Breast epithelium (tissue), 4 donors: ENCODE measurements at regions not wholly inside any gene's neighbourhood (a gene's known extent, or its start where the extent isn't known, plus 50 kb on each side); places are given as distances from the start of the nearest gene placed in this dataset.
A peak's percentile ranks its signal among the peaks of the same experiment; 100 is the strongest.

Experiments used
- DNase-seq, 2 donors: peaks; one replicate each; pipeline ENCODE4 v3.0.0-alpha.2; 2019; ENCODE audit warnings: low spot score in 2 of 2
- H3K27ac ChIP-seq, 2 donors: fragments of 200-600 bp; sonication (generic) in 1 of 2; one replicate each; pipeline ENCODE4 v1.5.1; 2016 to 2019; ENCODE audit warnings: mild to moderate bottlenecking in 1 of 2
- H3K27me3 ChIP-seq, 2 donors: fragments of 200-600 bp; sonication (generic) in 1 of 2; one replicate each; pipeline versions ENCODE4 v1.5.1 to v1.6.0; 2017 to 2019; ENCODE audit warnings: control low read depth in 1 of 2, mild to moderate bottlenecking in 1 of 2
- H3K36me3 ChIP-seq: fragments of 200-600 bp; one replicate; pipeline ENCODE4 v1.5.1; 2019
- H3K4me1 ChIP-seq, 2 donors: fragments of 200-600 bp; sonication (generic); one replicate each; pipeline ENCODE4 v1.5.1; 2016 to 2019; ENCODE audit warnings: control low read depth in 1 of 2
- H3K4me3 ChIP-seq, 3 donors: fragments of 200-600 bp; sonication (generic); 1 replicate in 2 of 3; 2 replicates in 1 of 3; pipeline ENCODE4 v1.5.1; 2016 to 2019; ENCODE audit warnings: mild to moderate bottlenecking in 3 of 3, moderate library complexity in 2 of 3
- H3K9me3 ChIP-seq, 2 donors: fragments of 200-600 bp; sonication (generic) in 1 of 2; one replicate each; pipeline ENCODE4 v1.5.1; 2016 to 2019; ENCODE audit warnings: control low read depth in 1 of 2
- CTCF ChIP-seq, 3 donors: fragments of 450-650 bp; IDR thresholded peaks; one replicate each; pipeline ENCODE4 v1.5.1; 2016 to 2017; ENCODE audit warnings: antibody characterized with exemption in 3 of 3, mild to moderate bottlenecking in 3 of 3, moderate library complexity in 3 of 3
- POLR2A ChIP-seq: fragments of 450-650 bp; IDR thresholded peaks from one replicate; pipeline ENCODE4 v1.6.1; 2016; ENCODE audit warnings: antibody characterized with exemption, mild to moderate bottlenecking, moderate library complexity
- POLR2AphosphoS5 ChIP-seq, 3 donors: sonication (generic); formaldehyde crosslinking; IDR thresholded peaks; one replicate each; pipeline ENCODE4 v1.6.1; 2017; ENCODE audit warnings: antibody characterized with exemption in 3 of 3
- intact Hi-C: fragments of 100-400 bp; cut with DNase I; formaldehyde crosslinking; loops from one replicate; pipeline ENCODE4 v1.15.1; 2023; ENCODE audit warnings: low total_unique reads

GRCh38 chr12:91264178-91264577 lies 81.6 kb upstream of the DCN start:
- no peak for DNase-seq
- intact Hi-C loops, result no loop called here
- Histone ChIP-seq H3K36me3 (no peaks in the 10 kb centered on the region), H3K27ac (no peak overlapping the region), H3K9me3 (no peaks in the 10 kb centered on the region), H3K27me3 (no peaks in the 10 kb centered on the region), H3K4me1 (no peaks in the 10 kb centered on the region), H3K4me3 (no peak overlapping the region)
- no peak for TF ChIP-seq CTCF (IDR thresholded peaks at IDR 0.05)
- no peak for TF ChIP-seq POLR2AphosphoS5 (IDR thresholded peaks at IDR 0.05)
- TF ChIP-seq POLR2A, result no peak

- Histone ChIP-seq H3K27ac (peak overlapping the region in 1 of 2 donors; percentile 25), H3K9me3 (no peaks in the 10 kb centered on the region), H3K4me1 (no peaks in the 10 kb centered on the region), H3K36me3 (no peaks in the 10 kb centered on the region), H3K4me3 (no peak overlapping the region), H3K27me3 (no peaks in the 10 kb centered on the region)
- no peak for TF ChIP-seq CTCF (IDR thresholded peaks at IDR 0.05)
- no peak for TF ChIP-seq POLR2A
- TF ChIP-seq POLR2AphosphoS5 (IDR thresholded peaks at IDR 0.05), result no peak
- no peak for DNase-seq
- intact Hi-C loops, result no loop called here
Measured at GRCh38 chr12:91261820-91262676, 79.4 kb upstream of the DCN start.

- no peak overlapping the region for H3K4me3 ChIP-seq
- intact Hi-C loops, result no loop called here
Measured at GRCh38 chr12:91256411-91256810, 73.8 kb upstream of the DCN start.

GRCh38 chr12:91252341-91252740 lies 69.7 kb upstream of the DCN start:
- no peak for DNase-seq
- H3K36me3 ChIP-seq, result no peaks in the 10 kb centered on the region
- no peaks in the 10 kb centered on the region for H3K27me3 ChIP-seq
- peak overlapping the region in 1 of 2 donors; percentile 6 for H3K27ac ChIP-seq
- H3K4me3 ChIP-seq, result no peak overlapping the region
- TF ChIP-seq CTCF (IDR thresholded peaks at IDR 0.05), result no peak
- TF ChIP-seq POLR2A, result no peak
- TF ChIP-seq POLR2AphosphoS5 (IDR thresholded peaks at IDR 0.05), result no peak
- H3K4me1 ChIP-seq, result no peaks in the 10 kb centered on the region
- intact Hi-C loops, result no loop called here
- H3K9me3 ChIP-seq, result no peaks in the 10 kb centered on the region

More at GRCh38 chr12:91256411-91256810, 73.8 kb upstream of the DCN start:
- Histone ChIP-seq H3K27me3 (no peaks in the 10 kb centered on the region), H3K4me1 (no peaks in the 10 kb centered on the region), H3K27ac (no peak overlapping the region), H3K36me3 (no peaks in the 10 kb centered on the region), H3K9me3 (no peaks in the 10 kb centered on the region)
- no peak for DNase-seq
- TF ChIP-seq POLR2AphosphoS5 (IDR thresholded peaks at IDR 0.05), result no peak
- no peak for TF ChIP-seq POLR2A
- TF ChIP-seq CTCF (IDR thresholded peaks at IDR 0.05), result no peak

- H3K9me3 ChIP-seq, result no peaks in the 10 kb centered on the region
- intact Hi-C loops, result no loop called here
- DNase-seq, result no peak
- H3K4me3 ChIP-seq, result no peak overlapping the region
- no peaks in the 10 kb centered on the region for H3K4me1 ChIP-seq
- no peak for TF ChIP-seq POLR2AphosphoS5 (IDR thresholded peaks at IDR 0.05)
- TF ChIP-seq CTCF (IDR thresholded peaks at IDR 0.05), result no peak
- no peak for TF ChIP-seq POLR2A
- H3K27ac ChIP-seq, result peak overlapping the region; percentile 68 to 72
- no peaks in the 10 kb centered on the region for H3K27me3 ChIP-seq
- no peaks in the 10 kb centered on the region for H3K36me3 ChIP-seq
Measured at GRCh38 chr12:91250273-91250665, 67.7 kb upstream of the DCN start.
